Uterus (tissue), 2 donors: ENCODE measurements at regions not wholly inside any gene's neighbourhood (a gene's known extent, or its start where the extent isn't known, plus 50 kb on each side); places are given as distances from the start of the nearest gene placed in this dataset.

Experiments used
- POLR2A ChIP-seq, 2 donors: fragments of 450-650 bp; IDR thresholded peaks; one replicate each; pipeline ENCODE4 v1.6.1; 2016; ENCODE audit warnings: antibody characterized with exemption in 2 of 2, mild to moderate bottlenecking in 1 of 2, moderate library complexity in 1 of 2
- TF ChIP-seq, protein P1 (sequence below), 4 experiments: fragments of 200-600 bp in 2 of 4; fragments of 450-650 bp in 2 of 4; sonication (generic) in 2 of 4; IDR thresholded peaks; one replicate each; pipeline ENCODE4 v1.5.1; 2016 to 2019; ENCODE audit warnings: antibody characterized with exemption in 4 of 4, mild to moderate bottlenecking in 2 of 4, moderate library complexity in 1 of 4

DNA sequence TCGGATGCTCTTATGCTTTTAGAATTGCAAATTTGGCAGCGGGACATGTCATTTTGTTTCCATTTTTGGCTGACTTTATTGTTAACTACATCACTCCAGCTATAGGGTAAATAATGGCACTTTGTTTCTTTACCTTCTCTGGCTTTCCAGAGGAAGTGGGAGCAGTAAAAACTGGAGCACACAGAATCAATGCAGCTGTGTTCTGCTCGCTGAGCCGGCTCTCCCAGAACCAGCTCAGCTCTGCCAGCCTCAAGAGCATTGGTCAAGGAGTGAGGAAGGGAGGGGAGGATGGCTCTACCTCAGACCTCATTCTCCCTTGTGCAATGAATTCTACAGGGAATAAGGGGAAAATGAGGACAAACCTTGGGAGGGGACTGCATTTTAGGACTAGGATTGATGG lies 50.5 kb upstream of the SPATA13 start:
- TF ChIP-seq, protein P1, sequence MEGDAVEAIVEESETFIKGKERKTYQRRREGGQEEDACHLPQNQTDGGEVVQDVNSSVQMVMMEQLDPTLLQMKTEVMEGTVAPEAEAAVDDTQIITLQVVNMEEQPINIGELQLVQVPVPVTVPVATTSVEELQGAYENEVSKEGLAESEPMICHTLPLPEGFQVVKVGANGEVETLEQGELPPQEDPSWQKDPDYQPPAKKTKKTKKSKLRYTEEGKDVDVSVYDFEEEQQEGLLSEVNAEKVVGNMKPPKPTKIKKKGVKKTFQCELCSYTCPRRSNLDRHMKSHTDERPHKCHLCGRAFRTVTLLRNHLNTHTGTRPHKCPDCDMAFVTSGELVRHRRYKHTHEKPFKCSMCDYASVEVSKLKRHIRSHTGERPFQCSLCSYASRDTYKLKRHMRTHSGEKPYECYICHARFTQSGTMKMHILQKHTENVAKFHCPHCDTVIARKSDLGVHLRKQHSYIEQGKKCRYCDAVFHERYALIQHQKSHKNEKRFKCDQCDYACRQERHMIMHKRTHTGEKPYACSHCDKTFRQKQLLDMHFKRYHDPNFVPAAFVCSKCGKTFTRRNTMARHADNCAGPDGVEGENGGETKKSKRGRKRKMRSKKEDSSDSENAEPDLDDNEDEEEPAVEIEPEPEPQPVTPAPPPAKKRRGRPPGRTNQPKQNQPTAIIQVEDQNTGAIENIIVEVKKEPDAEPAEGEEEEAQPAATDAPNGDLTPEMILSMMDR (IDR thresholded peaks at IDR 0.05): no peak
- no peak for TF ChIP-seq POLR2A (IDR thresholded peaks at IDR 0.05)
